ENCODE measurements at regions not wholly inside any gene's neighbourhood (a gene's known extent, or its start where the extent isn't known, plus 50 kb on each side); places are given as distances from the start of the nearest gene placed in this dataset.

GRCh38 chr10:93150289-93150688, 76.6 kb downstream of the CYP26A1 start:
- TF ChIP-seq, protein P1, sequence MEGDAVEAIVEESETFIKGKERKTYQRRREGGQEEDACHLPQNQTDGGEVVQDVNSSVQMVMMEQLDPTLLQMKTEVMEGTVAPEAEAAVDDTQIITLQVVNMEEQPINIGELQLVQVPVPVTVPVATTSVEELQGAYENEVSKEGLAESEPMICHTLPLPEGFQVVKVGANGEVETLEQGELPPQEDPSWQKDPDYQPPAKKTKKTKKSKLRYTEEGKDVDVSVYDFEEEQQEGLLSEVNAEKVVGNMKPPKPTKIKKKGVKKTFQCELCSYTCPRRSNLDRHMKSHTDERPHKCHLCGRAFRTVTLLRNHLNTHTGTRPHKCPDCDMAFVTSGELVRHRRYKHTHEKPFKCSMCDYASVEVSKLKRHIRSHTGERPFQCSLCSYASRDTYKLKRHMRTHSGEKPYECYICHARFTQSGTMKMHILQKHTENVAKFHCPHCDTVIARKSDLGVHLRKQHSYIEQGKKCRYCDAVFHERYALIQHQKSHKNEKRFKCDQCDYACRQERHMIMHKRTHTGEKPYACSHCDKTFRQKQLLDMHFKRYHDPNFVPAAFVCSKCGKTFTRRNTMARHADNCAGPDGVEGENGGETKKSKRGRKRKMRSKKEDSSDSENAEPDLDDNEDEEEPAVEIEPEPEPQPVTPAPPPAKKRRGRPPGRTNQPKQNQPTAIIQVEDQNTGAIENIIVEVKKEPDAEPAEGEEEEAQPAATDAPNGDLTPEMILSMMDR (IDR thresholded peaks at IDR 0.05): no peak
- TF ChIP-seq POLR2A (IDR thresholded peaks at IDR 0.05) (no peak), EP300 (IDR thresholded peaks at IDR 0.05) (no peak)

Data from sigmoid colon (tissue), 4 donors.